Vagina (tissue), 2 donors: ENCODE measurements at regions not wholly inside any gene's neighbourhood (a gene's known extent, or its start where the extent isn't known, plus 50 kb on each side); places are given as distances from the start of the nearest gene placed in this dataset.

ENCODE experiments used
- DNase-seq, 2 donors: peaks; one replicate each; pipeline ENCODE4 v3.0.0-alpha.2; 2017; ENCODE audit errors: extremely low spot score in 2 of 2
- H3K27ac ChIP-seq: fragments of 200-600 bp; sonication (generic); one replicate; pipeline ENCODE4 v1.5.1; 2019
- H3K27me3 ChIP-seq: fragments of 200-600 bp; sonication (generic); one replicate; pipeline ENCODE4 v1.5.1; 2019
- H3K36me3 ChIP-seq, 2 donors: fragments of 200-600 bp; sonication (generic); one replicate each; pipeline ENCODE4 v1.5.1; 2017 to 2019
- H3K4me1 ChIP-seq: fragments of 200-600 bp; sonication (generic); one replicate; pipeline ENCODE4 v1.5.1; 2019
- H3K4me3 ChIP-seq, 2 donors: fragments of 200-600 bp; sonication (generic); 1 replicate in 1 of 2; 2 replicates in 1 of 2; pipeline ENCODE4 v1.5.1; 2016 to 2019
- H3K9me3 ChIP-seq: fragments of 200-600 bp; sonication (generic); one replicate; pipeline ENCODE4 v1.5.1; 2019
- POLR2A ChIP-seq, 2 donors: fragments of 450-650 bp; IDR thresholded peaks; one replicate each; pipeline ENCODE4 v1.6.1; 2017; ENCODE audit warnings: antibody characterized with exemption in 2 of 2, mild to moderate bottlenecking in 2 of 2, moderate library complexity in 2 of 2
- POLR2AphosphoS5 ChIP-seq, 2 donors: sonication (generic); formaldehyde crosslinking; IDR thresholded peaks; one replicate each; pipeline ENCODE4 v1.9.0; 2017; ENCODE audit warnings: antibody characterized with exemption in 2 of 2, mild to moderate bottlenecking in 2 of 2, low read depth in 1 of 2; ENCODE audit not compliant: insufficient read depth in 1 of 2
- intact Hi-C: fragments of 100-400 bp; cut with DNase I; formaldehyde crosslinking; loops from one replicate; pipeline ENCODE4 v1.15.1; 2023
- TF ChIP-seq, protein P1 (sequence below), 3 experiments: fragments of 450-650 bp in 2 of 3; fragments of 200-600 bp in 1 of 3; sonication (generic) in 1 of 3; IDR thresholded peaks; one replicate each; pipeline ENCODE4 v1.5.1; 2017 to 2019; ENCODE audit warnings: antibody characterized with exemption in 3 of 3, mild to moderate bottlenecking in 2 of 3, moderate library complexity in 2 of 3

- no peak overlapping the region for H3K4me3 ChIP-seq
- intact Hi-C loops: no loop called here
- no peak overlapping the region for H3K27ac ChIP-seq
- DNase-seq: no peak
- H3K27me3 ChIP-seq: no peaks in the 10 kb centered on the region
- H3K4me1 ChIP-seq: no peaks in the 10 kb centered on the region
- TF ChIP-seq POLR2AphosphoS5 (IDR thresholded peaks at IDR 0.05; ENCODE audit: insufficient read depth in 1 of 2, low read depth in 1 of 2): no peak
- TF ChIP-seq, protein P1, sequence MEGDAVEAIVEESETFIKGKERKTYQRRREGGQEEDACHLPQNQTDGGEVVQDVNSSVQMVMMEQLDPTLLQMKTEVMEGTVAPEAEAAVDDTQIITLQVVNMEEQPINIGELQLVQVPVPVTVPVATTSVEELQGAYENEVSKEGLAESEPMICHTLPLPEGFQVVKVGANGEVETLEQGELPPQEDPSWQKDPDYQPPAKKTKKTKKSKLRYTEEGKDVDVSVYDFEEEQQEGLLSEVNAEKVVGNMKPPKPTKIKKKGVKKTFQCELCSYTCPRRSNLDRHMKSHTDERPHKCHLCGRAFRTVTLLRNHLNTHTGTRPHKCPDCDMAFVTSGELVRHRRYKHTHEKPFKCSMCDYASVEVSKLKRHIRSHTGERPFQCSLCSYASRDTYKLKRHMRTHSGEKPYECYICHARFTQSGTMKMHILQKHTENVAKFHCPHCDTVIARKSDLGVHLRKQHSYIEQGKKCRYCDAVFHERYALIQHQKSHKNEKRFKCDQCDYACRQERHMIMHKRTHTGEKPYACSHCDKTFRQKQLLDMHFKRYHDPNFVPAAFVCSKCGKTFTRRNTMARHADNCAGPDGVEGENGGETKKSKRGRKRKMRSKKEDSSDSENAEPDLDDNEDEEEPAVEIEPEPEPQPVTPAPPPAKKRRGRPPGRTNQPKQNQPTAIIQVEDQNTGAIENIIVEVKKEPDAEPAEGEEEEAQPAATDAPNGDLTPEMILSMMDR (IDR thresholded peaks at IDR 0.05): no peak
- no peak for TF ChIP-seq POLR2A (IDR thresholded peaks at IDR 0.05)
- no peaks in the 10 kb centered on the region for H3K9me3 ChIP-seq
- no peaks in the 10 kb centered on the region for H3K36me3 ChIP-seq
Observed at GRCh38 chr9:31637861-31638260, 746.6 kb upstream of the ACO1 start.

- DNase-seq: no peak
- Histone ChIP-seq H3K36me3 (no peaks in the 10 kb centered on the region), H3K9me3 (no peaks in the 10 kb centered on the region), H3K4me3 (no peak overlapping the region), H3K4me1 (no peaks in the 10 kb centered on the region), H3K27ac (no peak overlapping the region), H3K27me3 (no peaks in the 10 kb centered on the region)
- TF ChIP-seq, protein P1 (IDR thresholded peaks at IDR 0.05): no peak
- intact Hi-C loops: no loop called here
Observed at GRCh38 chr9:31639451-31639850, 745.0 kb upstream of the ACO1 start.

DNA sequence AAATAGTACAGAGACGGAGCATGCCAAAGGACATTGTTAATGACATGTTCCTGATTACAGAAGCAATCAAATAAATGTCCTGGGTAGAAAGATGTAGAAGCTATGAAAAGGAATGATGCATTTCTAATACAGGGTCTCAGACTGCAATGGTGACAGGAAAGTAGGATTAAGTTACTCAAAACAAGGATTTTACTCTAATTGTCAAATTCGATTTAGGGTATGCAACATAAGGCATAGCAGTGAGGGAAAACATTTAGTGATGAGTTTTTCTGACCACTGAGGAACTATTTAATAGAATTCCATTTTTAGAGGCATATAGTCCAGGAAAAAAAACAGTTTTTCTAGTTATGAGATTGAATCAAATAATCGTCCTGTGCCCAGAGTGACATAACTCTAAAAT lies 715.1 kb upstream of the ACO1 start:
- no peaks in the 10 kb centered on the region for H3K4me1 ChIP-seq
- H3K36me3 ChIP-seq: no peaks in the 10 kb centered on the region
- no peak for DNase-seq
- H3K27ac ChIP-seq: no peak overlapping the region
- H3K9me3 ChIP-seq: no peaks in the 10 kb centered on the region
- H3K4me3 ChIP-seq: no peak overlapping the region
- TF ChIP-seq, protein P1 (IDR thresholded peaks at IDR 0.05): no peak
- TF ChIP-seq POLR2A (IDR thresholded peaks at IDR 0.05) (no peak), POLR2AphosphoS5 (IDR thresholded peaks at IDR 0.05; ENCODE audit: insufficient read depth in 1 of 2, low read depth in 1 of 2) (no peak)
- intact Hi-C loops: no loop called here
- H3K27me3 ChIP-seq: no peaks in the 10 kb centered on the region

DNA sequence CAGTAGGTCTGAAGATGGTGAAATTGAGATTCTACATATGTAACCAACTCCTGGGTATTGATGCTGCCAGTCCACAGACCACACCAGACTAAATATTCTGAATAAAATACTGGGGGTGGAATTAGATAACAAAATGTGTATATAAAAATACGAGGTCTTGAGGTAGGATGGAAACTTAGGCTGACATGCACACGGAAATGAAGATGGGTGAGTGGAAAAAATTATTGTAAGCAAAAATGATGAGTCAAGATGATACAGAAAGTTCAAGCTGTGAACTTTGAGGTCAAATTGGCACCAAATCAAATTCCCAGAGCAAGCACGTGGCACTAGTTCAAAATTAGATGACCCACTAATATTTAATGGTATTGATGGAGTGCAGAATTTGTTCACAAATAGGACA lies 713.4 kb upstream of the ACO1 start:
- no peaks in the 10 kb centered on the region for H3K27me3 ChIP-seq
- no peak for TF ChIP-seq POLR2A (IDR thresholded peaks at IDR 0.05)
- TF ChIP-seq, protein P1 (IDR thresholded peaks at IDR 0.05): no peak
- no peak for TF ChIP-seq POLR2AphosphoS5 (IDR thresholded peaks at IDR 0.05; ENCODE audit: insufficient read depth in 1 of 2, low read depth in 1 of 2)
- H3K36me3 ChIP-seq: no peaks in the 10 kb centered on the region
- intact Hi-C loops: no loop called here
- no peaks in the 10 kb centered on the region for H3K4me1 ChIP-seq
- H3K4me3 ChIP-seq: no peak overlapping the region
- H3K9me3 ChIP-seq: no peaks in the 10 kb centered on the region
- no peak for DNase-seq
- no peak overlapping the region for H3K27ac ChIP-seq

GRCh38 chr9:31674264-31674663 lies 710.2 kb upstream of the ACO1 start:
- H3K4me3 ChIP-seq: no peak overlapping the region
- H3K27me3 ChIP-seq: no peaks in the 10 kb centered on the region
- TF ChIP-seq POLR2A (IDR thresholded peaks at IDR 0.05): no peak
- TF ChIP-seq POLR2AphosphoS5 (IDR thresholded peaks at IDR 0.05; ENCODE audit: insufficient read depth in 1 of 2, low read depth in 1 of 2): no peak
- TF ChIP-seq, protein P1 (IDR thresholded peaks at IDR 0.05): no peak
- no peaks in the 10 kb centered on the region for H3K36me3 ChIP-seq
- no peaks in the 10 kb centered on the region for H3K4me1 ChIP-seq
- H3K9me3 ChIP-seq: no peaks in the 10 kb centered on the region
- intact Hi-C loops: no loop called here
- no peak overlapping the region for H3K27ac ChIP-seq
- no peak for DNase-seq
